ENCODE measurements at regions not wholly inside any gene's neighbourhood (a gene's known extent, or its start where the extent isn't known, plus 50 kb on each side); places are given as distances from the start of the nearest gene placed in this dataset.

GRCh38 chr7:47704936-47705335, 123.0 kb upstream of the TNS3 start:
- DNase-seq: no peak

GRCh38 chr7:47702080-47702479, 120.2 kb upstream of the TNS3 start:
- intact Hi-C loops (cut with DNase I): no loop called here
- ATAC-seq: no peak
- Histone ChIP-seq H3K9me3 (no peaks in the 10 kb centered on the region), H3K4me3 (no peak overlapping the region), H3K4me1 (no peaks in the 10 kb centered on the region), H3K36me3 (no peaks in the 10 kb centered on the region), H3K27me3 (ENCODE audit: low read depth) (no peaks in the 10 kb centered on the region), H3K27ac (no peak overlapping the region)
- no peak for DNase-seq
- no peak for TF ChIP-seq CTCF (IDR thresholded peaks at IDR 0.05)

More at GRCh38 chr7:47704936-47705335, 123.0 kb upstream of the TNS3 start:
- Histone ChIP-seq H3K27ac (no peak overlapping the region), H3K4me3 (no peak overlapping the region), H3K36me3 (no peaks in the 10 kb centered on the region), H3K9me3 (no peaks in the 10 kb centered on the region), H3K4me1 (no peaks in the 10 kb centered on the region), H3K27me3 (ENCODE audit: low read depth) (no peaks in the 10 kb centered on the region)
- no peak for ATAC-seq
- TF ChIP-seq CTCF (IDR thresholded peaks at IDR 0.05): no peak
- intact Hi-C loops (cut with DNase I): no loop called here

- Histone ChIP-seq H3K4me3 (no peak overlapping the region), H3K36me3 (no peaks in the 10 kb centered on the region), H3K9me3 (no peaks in the 10 kb centered on the region), H3K4me1 (no peaks in the 10 kb centered on the region), H3K27me3 (ENCODE audit: low read depth) (no peaks in the 10 kb centered on the region), H3K27ac (no peak overlapping the region)
- DNase-seq (no peak), ATAC-seq (no peak)
- intact Hi-C loops (cut with DNase I): no loop called here
- no peak for TF ChIP-seq CTCF (IDR thresholded peaks at IDR 0.05)
Observed at GRCh38 chr7:47698386-47698785, 116.5 kb upstream of the TNS3 start.

- no peak for DNase-seq
- H3K36me3 ChIP-seq: no peaks in the 10 kb centered on the region
- no peak overlapping the region for H3K27ac ChIP-seq
- no peaks in the 10 kb centered on the region for H3K9me3 ChIP-seq
- intact Hi-C loops (cut with DNase I): no loop called here
- ATAC-seq: no peak
- no peaks in the 10 kb centered on the region for H3K27me3 ChIP-seq (ENCODE audit: low read depth)
- no peak for TF ChIP-seq CTCF (IDR thresholded peaks at IDR 0.05)
- H3K4me1 ChIP-seq: no peaks in the 10 kb centered on the region
- H3K4me3 ChIP-seq: no peak overlapping the region
Observed at GRCh38 chr7:47697543-47697942, 115.6 kb upstream of the TNS3 start.

GRCh38 chr7:47696152-47696710, 114.3 kb upstream of the TNS3 start:
- Histone ChIP-seq H3K9me3 (no peaks in the 10 kb centered on the region), H3K4me1 (no peaks in the 10 kb centered on the region), H3K4me3 (no peak overlapping the region), H3K27ac (no peak overlapping the region), H3K36me3 (no peaks in the 10 kb centered on the region), H3K27me3 (ENCODE audit: low read depth) (no peaks in the 10 kb centered on the region)
- no peak for ATAC-seq
- intact Hi-C loops (cut with DNase I): no loop called here
- no peak for DNase-seq
- TF ChIP-seq CTCF (IDR thresholded peaks at IDR 0.05): no peak

GRCh38 chr7:47693216-47693615, 111.3 kb upstream of the TNS3 start:
- DNase-seq (no peak), ATAC-seq (no peak)
- Histone ChIP-seq H3K27ac (no peak overlapping the region), H3K27me3 (ENCODE audit: low read depth) (no peaks in the 10 kb centered on the region), H3K36me3 (no peaks in the 10 kb centered on the region), H3K4me3 (no peak overlapping the region), H3K4me1 (no peaks in the 10 kb centered on the region), H3K9me3 (no peaks in the 10 kb centered on the region)
- no peak for TF ChIP-seq CTCF (IDR thresholded peaks at IDR 0.05)
- intact Hi-C loops (cut with DNase I): no loop called here
